GM12892 (cell line): ENCODE measurements at regions not wholly inside any gene's neighbourhood (a gene's known extent, or its start where the extent isn't known, plus 50 kb on each side); places are given as distances from the start of the nearest gene placed in this dataset.
"Not testable (repeated sequence)": the region's sequence is repeated elsewhere in the genome, so short reads cannot be mapped to it uniquely, and the experiment has no call there.

ENCODE experiments used
- DNase-seq: peaks from one replicate; pipeline ENCODE4 v3.0.0; 2011; ENCODE audit not compliant: insufficient read length
- FAIRE-seq: peaks from 2 replicates; lab custom pipeline; 2011; peaks lifted over from hg19 to GRCh38; lab: Jason Lieb, UNC
- POLR2A ChIP-seq: IDR thresholded peaks from 2 replicates; pipeline ENCODE4 v1.6.1; 2011; ENCODE audit warnings: low read depth, low read length, control low read depth
- POLR2AphosphoS5 ChIP-seq: IDR thresholded peaks from 2 replicates; pipeline ENCODE4 v1.6.1; 2011; ENCODE audit warnings: low read depth, low read length, control low read depth
- TAF1 ChIP-seq: IDR thresholded peaks from 2 replicates; pipeline ENCODE4 v1.6.1; 2011; ENCODE audit warnings: low read depth, mild to moderate bottlenecking, control low read depth, low read length, borderline replicate concordance

DNA sequence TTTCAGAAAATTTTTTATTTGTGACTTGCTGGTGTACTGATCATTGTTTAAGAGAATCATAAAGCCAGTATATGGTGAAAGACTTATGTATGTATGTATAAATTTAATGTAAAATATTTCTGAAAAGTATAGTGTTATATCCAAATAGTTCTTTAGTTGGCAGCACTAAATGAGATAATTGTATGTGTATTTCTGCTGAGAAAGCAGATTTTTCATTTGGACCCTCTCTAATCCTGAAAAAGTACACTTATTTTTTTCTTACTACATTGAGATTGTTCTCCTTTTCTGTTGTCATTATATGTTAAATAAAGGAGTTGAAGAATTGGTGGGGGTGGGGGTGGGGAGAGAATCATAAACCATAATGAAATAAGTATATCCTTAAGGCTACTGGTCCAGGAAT, 324.9 kb upstream of the SUCLG2 start:
- FAIRE-seq (no peak), DNase-seq (no peak)
- TF ChIP-seq TAF1, result no peak
- no peak for TF ChIP-seq POLR2A
- TF ChIP-seq POLR2AphosphoS5, result no peak

DNA sequence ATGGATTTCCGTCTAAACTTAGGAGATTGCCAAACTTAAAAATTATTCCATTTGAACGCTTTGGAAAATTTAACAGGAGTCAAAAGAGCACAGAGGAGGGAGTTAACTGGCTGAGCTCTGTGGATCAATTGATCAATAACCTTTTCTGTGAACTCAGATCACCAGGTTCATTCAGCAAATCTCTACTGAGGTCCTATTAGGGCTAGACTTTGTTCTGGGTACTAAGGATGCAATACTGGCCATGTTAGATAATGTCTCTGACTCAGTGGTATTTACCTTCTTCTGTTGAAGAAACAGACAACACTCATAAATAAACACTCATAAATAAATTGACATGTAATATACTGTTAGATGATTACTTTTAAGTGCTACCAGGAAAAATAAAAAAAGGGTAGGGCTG, 323.4 kb upstream of the SUCLG2 start:
- no peak for FAIRE-seq
- no peak for DNase-seq
- TF ChIP-seq TAF1 (no peak), POLR2AphosphoS5 (no peak), POLR2A (no peak)

DNA sequence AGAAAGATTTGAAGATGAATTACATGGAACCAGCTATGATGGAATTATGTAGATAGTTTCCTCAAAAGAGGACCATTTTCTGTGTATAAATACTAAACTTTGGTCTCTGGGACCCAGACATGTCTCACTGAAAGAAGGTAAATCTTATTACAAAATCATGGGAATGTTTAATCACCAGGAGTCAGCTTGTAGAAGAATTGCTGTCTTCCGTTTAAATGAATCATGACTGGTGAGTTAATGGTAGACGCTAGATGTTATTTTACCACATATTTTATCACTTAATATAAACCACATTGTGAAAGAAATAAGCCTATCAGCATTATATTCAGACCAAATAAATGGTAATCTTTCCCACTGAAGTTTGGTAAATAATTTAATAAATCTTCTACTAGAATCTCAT, 322.3 kb upstream of the SUCLG2 start:
- FAIRE-seq, result no peak
- DNase-seq, result no peak
- no peak for TF ChIP-seq POLR2AphosphoS5
- TF ChIP-seq POLR2A, result no peak
- TF ChIP-seq TAF1, result no peak

- FAIRE-seq, result no peak
- no peak for TF ChIP-seq POLR2A
- TF ChIP-seq TAF1, result no peak
- no peak for TF ChIP-seq POLR2AphosphoS5
- DNase-seq, result no peak
Measured at GRCh38 chr3:67964596-67964995, 310.2 kb upstream of the SUCLG2 start.

DNA sequence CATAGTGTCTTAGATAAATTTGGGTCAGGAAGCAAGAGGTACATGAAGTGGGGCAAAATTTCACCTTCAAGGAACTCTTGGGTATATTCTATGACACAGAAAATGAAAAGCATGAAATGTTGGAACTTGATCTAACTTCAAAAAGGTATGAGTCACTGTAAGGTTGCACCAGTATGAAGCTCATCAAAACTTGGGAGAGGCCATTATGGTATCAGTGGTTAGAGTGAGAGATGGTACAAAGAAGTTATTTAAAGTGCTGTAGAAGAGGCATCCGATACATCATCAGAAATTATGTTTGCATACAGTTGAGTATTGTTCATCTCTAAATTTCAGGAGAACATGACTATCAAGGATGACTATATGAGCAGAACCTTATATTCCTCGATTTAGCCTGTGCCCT, 302.9 kb upstream of the SUCLG2 start:
- TF ChIP-seq POLR2AphosphoS5, result no peak
- TF ChIP-seq POLR2A, result no peak
- DNase-seq (no peak), FAIRE-seq (no peak)

DNA sequence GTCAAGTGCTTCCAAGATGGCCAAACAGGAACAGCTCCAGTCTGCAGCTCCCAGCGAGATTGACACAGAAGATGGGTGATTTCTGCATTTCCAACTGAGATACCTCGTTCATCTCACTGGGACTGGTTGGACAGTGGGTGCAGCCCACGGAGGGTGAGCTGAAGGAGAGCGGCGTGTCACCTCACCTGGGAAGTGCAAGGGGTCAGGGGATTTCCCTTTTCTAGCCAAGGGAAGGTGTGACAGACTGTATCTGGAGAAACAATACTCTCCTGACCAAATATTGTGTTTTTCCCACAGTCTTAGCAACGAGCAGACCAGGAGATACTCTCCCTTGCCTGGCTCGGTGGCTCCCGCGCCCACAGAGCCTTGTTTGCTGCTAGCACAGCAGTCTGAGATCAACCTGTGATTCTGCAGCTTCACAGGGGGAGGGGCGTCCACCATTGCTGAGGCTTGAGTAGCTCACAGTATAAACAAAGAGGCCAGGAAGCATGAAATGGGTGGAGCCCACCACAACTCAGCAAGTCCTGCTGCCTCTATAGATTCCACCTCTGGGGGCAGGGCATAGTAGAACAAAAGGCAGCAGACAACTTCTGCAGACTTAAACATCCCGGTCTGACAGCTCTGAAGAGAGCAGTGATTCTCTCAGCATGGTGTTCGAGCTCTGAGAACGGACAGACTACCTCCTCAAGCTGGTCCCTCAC, 293.5 kb upstream of the SUCLG2 start:
- TF ChIP-seq POLR2A (no peak), TAF1 (no peak), POLR2AphosphoS5 (no peak)
- FAIRE-seq (no peak), DNase-seq (no peak)

- DNase-seq, result no peak
- TF ChIP-seq POLR2A (no peak), TAF1 (no peak), POLR2AphosphoS5 (no peak)
- no peak for FAIRE-seq
Measured at GRCh38 chr3:67946436-67946835, 292.0 kb upstream of the SUCLG2 start.

- DNase-seq (no peak), FAIRE-seq (no peak)
- TF ChIP-seq TAF1 (no peak), POLR2A (no peak), POLR2AphosphoS5 (no peak)
Measured at GRCh38 chr3:67943546-67943945, 289.1 kb upstream of the SUCLG2 start.

DNA sequence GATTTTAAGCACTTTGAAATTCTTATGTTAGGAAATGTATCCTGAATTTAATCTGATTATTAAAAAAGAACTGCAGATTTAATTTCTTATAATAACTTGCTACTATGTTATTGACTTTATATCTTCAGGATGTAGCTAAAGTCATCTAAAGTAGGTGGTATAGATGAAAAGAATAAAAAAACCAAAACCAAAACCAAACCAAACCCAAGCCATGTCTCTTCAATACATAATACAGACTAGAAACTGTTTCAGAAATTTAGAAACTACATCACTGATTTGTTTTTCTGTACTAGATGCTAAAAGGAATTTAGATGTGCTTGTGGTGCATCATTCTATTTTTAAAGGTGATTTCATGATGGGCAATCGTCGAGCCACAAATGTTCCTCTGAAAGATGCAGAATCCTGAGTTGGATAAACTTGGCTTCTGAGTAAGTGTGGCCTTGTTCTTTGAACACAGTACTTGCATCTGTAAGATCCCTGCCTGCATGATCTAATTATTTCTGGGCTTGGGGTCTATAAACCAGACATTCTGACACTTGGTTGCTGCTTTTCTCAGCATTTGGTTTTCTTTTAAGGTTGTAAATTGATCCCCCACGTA, 287.1 kb upstream of the SUCLG2 start:
- DNase-seq, result no peak
- no peak for FAIRE-seq
- no peak for TF ChIP-seq POLR2AphosphoS5
- TF ChIP-seq TAF1, result no peak
- TF ChIP-seq POLR2A, result no peak

DNA sequence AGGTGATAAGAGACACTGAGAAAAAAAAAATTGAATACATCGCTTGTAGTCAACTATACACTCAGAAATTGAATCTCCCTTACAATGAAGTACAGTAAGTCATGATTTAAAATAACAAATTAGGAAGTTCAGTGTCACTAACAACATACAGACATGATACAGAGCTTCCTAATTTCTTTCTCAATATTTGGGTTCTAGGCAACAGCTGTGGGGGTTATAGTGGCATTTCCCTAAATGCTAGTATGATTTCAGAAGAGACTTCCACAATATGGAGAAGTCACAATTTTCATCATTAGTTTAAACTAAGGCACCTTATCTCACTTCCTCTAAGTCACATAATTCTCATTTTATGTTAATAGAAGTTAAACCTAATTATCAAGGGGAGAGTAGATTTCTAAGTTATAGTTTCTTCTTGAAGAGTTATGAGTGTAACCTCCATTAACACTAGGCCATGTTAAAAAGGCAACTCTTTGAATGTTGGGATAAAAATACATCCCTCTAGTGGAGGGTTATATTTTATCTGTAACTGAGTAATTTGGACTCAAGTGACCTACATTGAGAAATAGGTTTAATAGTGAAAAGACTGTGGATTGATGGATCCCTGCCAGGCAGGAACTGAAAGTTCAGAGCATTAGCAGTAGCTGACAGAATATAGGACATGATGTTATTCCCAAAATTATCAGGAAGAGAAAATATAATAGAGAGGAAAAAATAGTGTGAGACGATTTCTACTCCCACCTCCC, 286.0 kb upstream of the SUCLG2 start:
- TF ChIP-seq POLR2A (no peak), TAF1 (no peak), POLR2AphosphoS5 (no peak)
- DNase-seq (no peak), FAIRE-seq (no peak)

DNA sequence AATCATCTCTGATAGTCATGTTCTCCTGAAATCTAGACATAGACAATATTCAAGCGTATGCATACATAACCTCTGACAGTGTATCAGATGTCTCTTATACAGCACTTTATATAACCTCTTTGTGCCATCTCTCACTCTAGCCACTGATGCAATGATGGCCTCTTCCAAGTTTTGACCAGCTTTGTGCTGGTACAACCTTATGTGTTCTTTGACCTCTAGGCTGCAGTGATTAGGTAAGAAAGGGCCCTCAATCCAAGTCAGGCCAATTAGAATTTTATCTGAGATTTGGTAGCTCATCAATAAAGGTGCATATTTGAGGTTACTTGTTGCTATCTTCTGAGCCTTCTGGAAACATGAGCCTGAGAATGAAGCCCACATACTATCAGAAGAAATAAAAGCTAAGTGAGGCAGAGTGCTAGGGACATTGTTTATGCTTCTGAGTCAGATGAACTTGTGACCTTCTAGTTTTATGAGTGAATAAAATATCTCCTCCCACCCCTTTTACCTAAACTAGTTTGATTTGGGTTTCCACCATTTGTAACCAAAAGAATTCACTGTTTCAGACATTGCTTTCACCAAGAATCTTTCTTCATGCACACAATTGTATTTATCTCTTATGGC, 283.2 kb upstream of the SUCLG2 start:
- TF ChIP-seq TAF1 (no peak), POLR2AphosphoS5 (no peak), POLR2A (no peak)
- no peak for FAIRE-seq
- DNase-seq, result no peak

- FAIRE-seq, DNase-seq: not testable (repeated sequence)
Measured at GRCh38 chr3:67930394-67930793, 276.0 kb upstream of the SUCLG2 start.
